Vagina (tissue), 2 donors: ENCODE measurements at regions not wholly inside any gene's neighbourhood (a gene's known extent, or its start where the extent isn't known, plus 50 kb on each side); places are given as distances from the start of the nearest gene placed in this dataset.

Experiments used
- DNase-seq, 2 donors: peaks; one replicate each; pipeline ENCODE4 v3.0.0-alpha.2; 2017; ENCODE audit errors: extremely low spot score in 2 of 2
- H3K27ac ChIP-seq: fragments of 200-600 bp; sonication (generic); one replicate; pipeline ENCODE4 v1.5.1; 2019
- H3K27me3 ChIP-seq: fragments of 200-600 bp; sonication (generic); one replicate; pipeline ENCODE4 v1.5.1; 2019
- H3K36me3 ChIP-seq, 2 donors: fragments of 200-600 bp; sonication (generic); one replicate each; pipeline ENCODE4 v1.5.1; 2017 to 2019
- H3K4me1 ChIP-seq: fragments of 200-600 bp; sonication (generic); one replicate; pipeline ENCODE4 v1.5.1; 2019
- H3K4me3 ChIP-seq, 2 donors: fragments of 200-600 bp; sonication (generic); 1 replicate in 1 of 2; 2 replicates in 1 of 2; pipeline ENCODE4 v1.5.1; 2016 to 2019
- H3K9me3 ChIP-seq: fragments of 200-600 bp; sonication (generic); one replicate; pipeline ENCODE4 v1.5.1; 2019
- POLR2A ChIP-seq, 2 donors: fragments of 450-650 bp; IDR thresholded peaks; one replicate each; pipeline ENCODE4 v1.6.1; 2017; ENCODE audit warnings: antibody characterized with exemption in 2 of 2, mild to moderate bottlenecking in 2 of 2, moderate library complexity in 2 of 2
- POLR2AphosphoS5 ChIP-seq, 2 donors: sonication (generic); formaldehyde crosslinking; IDR thresholded peaks; one replicate each; pipeline ENCODE4 v1.9.0; 2017; ENCODE audit warnings: antibody characterized with exemption in 2 of 2, mild to moderate bottlenecking in 2 of 2, low read depth in 1 of 2; ENCODE audit not compliant: insufficient read depth in 1 of 2
- intact Hi-C: fragments of 100-400 bp; cut with DNase I; formaldehyde crosslinking; loops from one replicate; pipeline ENCODE4 v1.15.1; 2023
- TF ChIP-seq, protein P1 (sequence below), 3 experiments: fragments of 450-650 bp in 2 of 3; fragments of 200-600 bp in 1 of 3; sonication (generic) in 1 of 3; IDR thresholded peaks; one replicate each; pipeline ENCODE4 v1.5.1; 2017 to 2019; ENCODE audit warnings: antibody characterized with exemption in 3 of 3, mild to moderate bottlenecking in 2 of 3, moderate library complexity in 2 of 3

- Histone ChIP-seq H3K4me1 (peaks cover 8% of the 10 kb centered on the region), H3K4me3 (no peak overlapping the region), H3K27me3 (no peaks in the 10 kb centered on the region), H3K9me3 (no peaks in the 10 kb centered on the region), H3K36me3 (no peaks in the 10 kb centered on the region), H3K27ac (no peak overlapping the region)
- DNase-seq = no peak
- TF ChIP-seq POLR2AphosphoS5 (IDR thresholded peaks at IDR 0.05; ENCODE audit: insufficient read depth in 1 of 2, low read depth in 1 of 2) (no peak), POLR2A (IDR thresholded peaks at IDR 0.05) (no peak)
- TF ChIP-seq, protein P1, sequence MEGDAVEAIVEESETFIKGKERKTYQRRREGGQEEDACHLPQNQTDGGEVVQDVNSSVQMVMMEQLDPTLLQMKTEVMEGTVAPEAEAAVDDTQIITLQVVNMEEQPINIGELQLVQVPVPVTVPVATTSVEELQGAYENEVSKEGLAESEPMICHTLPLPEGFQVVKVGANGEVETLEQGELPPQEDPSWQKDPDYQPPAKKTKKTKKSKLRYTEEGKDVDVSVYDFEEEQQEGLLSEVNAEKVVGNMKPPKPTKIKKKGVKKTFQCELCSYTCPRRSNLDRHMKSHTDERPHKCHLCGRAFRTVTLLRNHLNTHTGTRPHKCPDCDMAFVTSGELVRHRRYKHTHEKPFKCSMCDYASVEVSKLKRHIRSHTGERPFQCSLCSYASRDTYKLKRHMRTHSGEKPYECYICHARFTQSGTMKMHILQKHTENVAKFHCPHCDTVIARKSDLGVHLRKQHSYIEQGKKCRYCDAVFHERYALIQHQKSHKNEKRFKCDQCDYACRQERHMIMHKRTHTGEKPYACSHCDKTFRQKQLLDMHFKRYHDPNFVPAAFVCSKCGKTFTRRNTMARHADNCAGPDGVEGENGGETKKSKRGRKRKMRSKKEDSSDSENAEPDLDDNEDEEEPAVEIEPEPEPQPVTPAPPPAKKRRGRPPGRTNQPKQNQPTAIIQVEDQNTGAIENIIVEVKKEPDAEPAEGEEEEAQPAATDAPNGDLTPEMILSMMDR (IDR thresholded peaks at IDR 0.05) = no peak
- intact Hi-C loops = no loop called here
Observed at GRCh38 chr2:172177581-172177980, 74.9 kb upstream of the DLX2 start.

GRCh38 chr2:172177996-172178395, 75.3 kb upstream of the DLX2 start:
- intact Hi-C loops = no loop called here
- Histone ChIP-seq H3K27ac (no peak overlapping the region), H3K4me1 (peaks cover 4% of the 10 kb centered on the region), H3K9me3 (no peaks in the 10 kb centered on the region), H3K4me3 (no peak overlapping the region), H3K36me3 (no peaks in the 10 kb centered on the region), H3K27me3 (no peaks in the 10 kb centered on the region)
- DNase-seq = no peak
- TF ChIP-seq POLR2A (IDR thresholded peaks at IDR 0.05) (no peak), POLR2AphosphoS5 (IDR thresholded peaks at IDR 0.05; ENCODE audit: insufficient read depth in 1 of 2, low read depth in 1 of 2) (no peak)
- TF ChIP-seq, protein P1 (IDR thresholded peaks at IDR 0.05) = no peak

DNA sequence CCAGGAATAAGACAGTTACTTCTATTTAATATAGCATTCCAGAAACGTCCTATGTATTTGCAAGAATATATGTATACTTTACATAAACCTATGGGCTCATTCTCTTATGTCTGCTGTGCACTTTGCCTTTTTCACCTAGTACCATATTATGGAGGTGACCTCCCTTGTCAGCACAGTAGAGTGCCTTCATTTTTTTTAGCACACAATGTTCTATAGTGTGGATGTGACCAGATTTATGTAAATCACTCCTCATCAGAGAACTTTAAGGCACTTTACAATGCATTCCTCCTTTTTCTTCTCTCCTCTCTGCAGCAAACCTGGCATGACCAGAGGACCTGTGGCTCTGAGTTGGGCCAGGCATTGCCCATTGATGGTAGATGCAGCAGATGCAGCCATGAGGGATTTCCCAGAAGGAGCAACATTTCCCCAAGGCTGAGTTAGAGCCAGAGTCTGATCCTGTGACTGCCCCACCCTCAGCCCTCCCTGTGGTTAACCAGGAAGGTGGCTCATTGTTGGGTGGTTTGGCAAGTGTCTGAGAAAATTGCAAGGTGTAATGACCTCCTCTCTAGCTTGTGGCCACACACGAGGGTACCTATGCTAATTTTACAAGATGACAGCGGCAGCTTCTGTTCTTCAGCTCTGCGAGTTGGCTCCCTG, 76.5 kb upstream of the DLX2 start:
- Histone ChIP-seq H3K9me3 (no peaks in the 10 kb centered on the region), H3K27ac (no peak overlapping the region), H3K27me3 (no peaks in the 10 kb centered on the region), H3K36me3 (no peaks in the 10 kb centered on the region), H3K4me3 (no peak overlapping the region), H3K4me1 (no peaks in the 10 kb centered on the region)
- intact Hi-C loops = no loop called here
- no peak for TF ChIP-seq POLR2A (IDR thresholded peaks at IDR 0.05)
- no peak for TF ChIP-seq POLR2AphosphoS5 (IDR thresholded peaks at IDR 0.05; ENCODE audit: insufficient read depth in 1 of 2, low read depth in 1 of 2)
- TF ChIP-seq, protein P1 (IDR thresholded peaks at IDR 0.05) = no peak
- DNase-seq = no peak

DNA sequence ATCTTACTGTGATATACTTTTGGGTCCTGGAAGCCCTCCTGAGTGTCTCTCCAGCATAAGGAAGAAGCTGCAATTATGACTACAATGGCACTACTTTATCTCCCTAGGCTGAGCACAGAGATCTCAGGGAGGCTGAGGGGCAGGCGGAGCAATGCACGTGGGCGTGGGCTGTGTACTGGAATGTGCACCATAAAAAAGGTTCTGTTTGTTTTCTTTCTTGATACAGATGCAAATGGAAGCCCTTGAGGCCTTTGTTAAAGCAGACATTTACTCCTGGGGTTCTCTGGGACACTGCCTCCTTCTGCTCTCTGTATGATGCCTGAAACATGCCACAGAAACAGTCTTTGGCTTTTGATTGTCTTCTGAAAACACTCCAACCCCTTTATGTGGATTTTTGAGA, 79.1 kb upstream of the DLX2 start:
- Histone ChIP-seq H3K36me3 (no peaks in the 10 kb centered on the region), H3K27ac (no peak overlapping the region), H3K4me3 (no peak overlapping the region), H3K27me3 (no peaks in the 10 kb centered on the region), H3K4me1 (no peaks in the 10 kb centered on the region), H3K9me3 (peaks cover 6% of the 10 kb centered on the region)
- intact Hi-C loops = no loop called here
- TF ChIP-seq POLR2A (IDR thresholded peaks at IDR 0.05) = no peak
- no peak for TF ChIP-seq POLR2AphosphoS5 (IDR thresholded peaks at IDR 0.05; ENCODE audit: insufficient read depth in 1 of 2, low read depth in 1 of 2)
- TF ChIP-seq, protein P1 (IDR thresholded peaks at IDR 0.05) = no peak
- no peak for DNase-seq

DNA sequence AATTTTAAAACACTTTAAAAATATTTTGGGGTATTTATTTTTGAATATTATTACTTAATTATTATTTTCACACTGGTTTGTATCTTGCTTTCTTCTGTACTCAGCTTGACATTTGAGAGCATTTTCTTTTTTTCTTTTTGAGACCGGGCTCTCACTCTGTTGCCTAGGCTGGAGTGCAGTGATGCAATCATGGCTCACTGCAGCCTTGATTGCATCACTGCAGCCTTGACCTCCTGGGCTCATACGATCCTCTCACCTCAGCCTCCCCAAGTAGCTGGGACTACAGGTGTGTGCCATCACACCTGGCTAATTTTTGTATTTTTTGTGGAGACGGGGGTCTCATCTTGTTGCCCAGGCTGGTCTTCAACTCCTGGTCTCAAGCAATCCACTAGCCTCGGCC, 79.9 kb upstream of the DLX2 start:
- Histone ChIP-seq H3K27ac (no peak overlapping the region), H3K4me1 (no peaks in the 10 kb centered on the region), H3K27me3 (no peaks in the 10 kb centered on the region), H3K36me3 (no peaks in the 10 kb centered on the region), H3K9me3 (peaks cover 6% of the 10 kb centered on the region), H3K4me3 (no peak overlapping the region)
- TF ChIP-seq, protein P1 (IDR thresholded peaks at IDR 0.05) = no peak
- no peak for TF ChIP-seq POLR2AphosphoS5 (IDR thresholded peaks at IDR 0.05; ENCODE audit: insufficient read depth in 1 of 2, low read depth in 1 of 2)
- no peak for TF ChIP-seq POLR2A (IDR thresholded peaks at IDR 0.05)
- no peak for DNase-seq
- intact Hi-C loops = no loop called here
